K562 (cell line): ENCODE measurements at regions not wholly inside any gene's neighbourhood (a gene's known extent, or its start where the extent isn't known, plus 50 kb on each side); places are given as distances from the start of the nearest gene placed in this dataset.

ENCODE experiments used
- POLR2A ChIP-seq: fragments of 450-650 bp; conservative IDR thresholded peaks from 2 replicates; pipeline ENCODE4 v1.6.1; 2016
- TF ChIP-seq, protein P1 (sequence below), 2 experiments: fragments of 450-650 bp; IDR thresholded peaks; 2 replicates each; pipeline ENCODE4 v1.6.1; 2016

DNA sequence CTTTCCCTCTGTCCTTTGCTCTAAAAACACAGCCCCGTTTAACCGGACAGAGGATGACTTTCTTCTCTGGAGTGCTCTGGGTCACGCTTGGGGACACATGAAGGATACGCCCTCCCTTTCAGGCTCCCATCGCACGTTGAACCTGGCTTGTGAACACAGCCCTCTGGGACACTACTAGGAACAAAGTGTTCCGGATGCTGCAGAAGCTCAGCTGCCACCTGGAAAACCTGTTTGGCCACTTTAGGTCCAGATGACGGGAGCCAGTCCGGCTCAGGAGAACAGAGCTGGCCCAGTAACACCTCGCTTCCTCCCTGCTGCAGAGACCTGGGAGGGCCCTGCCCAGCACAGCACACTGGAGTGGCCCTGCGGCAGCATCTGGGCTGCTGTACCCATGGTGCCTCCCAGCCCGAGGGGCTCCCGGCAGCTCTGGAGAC is 60.1 kb downstream of the GADD45G start:
- TF ChIP-seq, protein P1, sequence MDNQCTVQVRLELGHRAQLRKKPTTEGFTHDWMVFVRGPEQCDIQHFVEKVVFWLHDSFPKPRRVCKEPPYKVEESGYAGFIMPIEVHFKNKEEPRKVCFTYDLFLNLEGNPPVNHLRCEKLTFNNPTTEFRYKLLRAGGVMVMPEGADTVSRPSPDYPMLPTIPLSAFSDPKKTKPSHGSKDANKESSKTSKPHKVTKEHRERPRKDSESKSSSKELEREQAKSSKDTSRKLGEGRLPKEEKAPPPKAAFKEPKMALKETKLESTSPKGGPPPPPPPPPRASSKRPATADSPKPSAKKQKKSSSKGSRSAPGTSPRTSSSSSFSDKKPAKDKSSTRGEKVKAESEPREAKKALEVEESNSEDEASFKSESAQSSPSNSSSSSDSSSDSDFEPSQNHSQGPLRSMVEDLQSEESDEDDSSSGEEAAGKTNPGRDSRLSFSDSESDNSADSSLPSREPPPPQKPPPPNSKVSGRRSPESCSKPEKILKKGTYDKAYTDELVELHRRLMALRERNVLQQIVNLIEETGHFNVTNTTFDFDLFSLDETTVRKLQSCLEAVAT (IDR thresholded peaks at IDR 0.05): no peak
- TF ChIP-seq POLR2A: no peak
